Activated gamma-delta T cell treated with Interleukin-2 at 50 U/mL for 16 hours (primary cell): ENCODE measurements at regions not wholly inside any gene's neighbourhood (a gene's known extent, or its start where the extent isn't known, plus 50 kb on each side); places are given as distances from the start of the nearest gene placed in this dataset.

Experiments
- DNase-seq: peaks from one replicate; pipeline ENCODE4 v3.0.0-alpha.2; 2020

GRCh38 chr5:61837788-61838187 is 468.2 kb upstream of the KIF2A start:
- no peak for DNase-seq

- DNase-seq, result no peak
Measured at GRCh38 chr5:61840361-61840760, 465.6 kb upstream of the KIF2A start.

GRCh38 chr5:61842840-61843239 is 463.2 kb upstream of the KIF2A start:
- DNase-seq, result no peak

GRCh38 chr5:61850696-61851095 is 455.3 kb upstream of the KIF2A start:
- no peak for DNase-seq

- no peak for DNase-seq
Measured at GRCh38 chr5:61854531-61854930, 451.5 kb upstream of the KIF2A start.

GRCh38 chr5:61860978-61861377 is 445.0 kb upstream of the KIF2A start:
- DNase-seq, result no peak

GRCh38 chr5:61866930-61867329 is 439.1 kb upstream of the KIF2A start:
- DNase-seq, result no peak

GRCh38 chr5:61869333-61869732 is 436.7 kb upstream of the KIF2A start:
- DNase-seq, result no peak

GRCh38 chr5:61878471-61878870 is 427.5 kb upstream of the KIF2A start:
- no peak for DNase-seq

GRCh38 chr5:61881821-61882487 is 424.1 kb upstream of the KIF2A start:
- no peak for DNase-seq

- no peak for DNase-seq
Measured at GRCh38 chr5:61882901-61883500, 423.0 kb upstream of the KIF2A start.

- no peak for DNase-seq
Measured at GRCh38 chr5:61884252-61884855, 421.7 kb upstream of the KIF2A start.

- no peak for DNase-seq
Measured at GRCh38 chr5:61886214-61886613, 419.8 kb upstream of the KIF2A start.

- no peak for DNase-seq
Measured at GRCh38 chr5:61887271-61887670, 418.7 kb upstream of the KIF2A start.

- no peak for DNase-seq
Measured at GRCh38 chr5:61894046-61894445, 412.0 kb upstream of the KIF2A start.

GRCh38 chr5:61896811-61897210 is 409.2 kb upstream of the KIF2A start:
- DNase-seq, result no peak

- DNase-seq, result no peak
Measured at GRCh38 chr5:61897251-61897650, 408.8 kb upstream of the KIF2A start.

GRCh38 chr5:61901997-61902396 is 404.0 kb upstream of the KIF2A start:
- no peak for DNase-seq

- DNase-seq, result no peak
Measured at GRCh38 chr5:61904730-61905129, 401.3 kb upstream of the KIF2A start.

- no peak for DNase-seq
Measured at GRCh38 chr5:61905613-61906012, 400.4 kb upstream of the KIF2A start.

GRCh38 chr5:61906820-61907219 is 399.2 kb upstream of the KIF2A start:
- DNase-seq, result no peak

GRCh38 chr5:61907995-61908394 is 398.0 kb upstream of the KIF2A start:
- no peak for DNase-seq

GRCh38 chr5:61910771-61911170 is 395.2 kb upstream of the KIF2A start:
- no peak for DNase-seq

GRCh38 chr5:61912559-61912958 is 393.4 kb upstream of the KIF2A start:
- DNase-seq, result no peak

- DNase-seq, result no peak
Measured at GRCh38 chr5:61915646-61916045, 390.4 kb upstream of the KIF2A start.
